GM23338 (cell line): ENCODE measurements at regions not wholly inside any gene's neighbourhood (a gene's known extent, or its start where the extent isn't known, plus 50 kb on each side); places are given as distances from the start of the nearest gene placed in this dataset.

Experiments
- ATAC-seq: fragments of 200-7000 bp; cut with Tn5 transposase; 3 replicates; pipeline ENCODE4 v1.9.1; 2020
- DNase-seq: peaks from one replicate; pipeline ENCODE4 v3.0.0-alpha.2; 2015; ENCODE audit warnings: low spot score
- H2AFZ ChIP-seq: fragments of 200-600 bp; sonication (generic); 2 replicates; pipeline ENCODE4 v1.8.0; 2016; ENCODE audit warnings: antibody characterized with exemption, mild to moderate bottlenecking, moderate library complexity
- H3F3A ChIP-seq: fragments of 200-600 bp; sonication (generic); replicated peaks from 2 replicates; pipeline ENCODE4 v1.8.0; 2017; ENCODE audit warnings: antibody characterized with exemption, mixed run types, low read depth
- H3K27ac ChIP-seq: fragments of 200-600 bp; sonication (generic); 2 replicates; pipeline ENCODE4 v1.6.1; 2016; ENCODE audit warnings: low read depth
- H3K27me3 ChIP-seq: fragments of 200-600 bp; sonication (generic); 2 replicates; pipeline ENCODE4 v1.8.0; 2016; ENCODE audit warnings: mild to moderate bottlenecking, mixed run types, moderate library complexity; ENCODE audit not compliant: insufficient read depth
- H3K36me3 ChIP-seq: fragments of 200-600 bp; sonication (generic); 2 replicates; pipeline ENCODE4 v1.8.0; 2016; ENCODE audit warnings: mild to moderate bottlenecking; ENCODE audit not compliant: insufficient read depth
- H3K4me1 ChIP-seq: fragments of 200-600 bp; sonication (generic); 2 replicates; pipeline ENCODE4 v1.8.0; 2016; ENCODE audit warnings: mild to moderate bottlenecking, moderate library complexity; ENCODE audit not compliant: insufficient read depth
- H3K4me2 ChIP-seq: fragments of 200-600 bp; sonication (generic); 2 replicates; pipeline ENCODE4 v1.7.1; 2017; ENCODE audit warnings: mixed run types
- H3K4me3 ChIP-seq: fragments of 200-600 bp; sonication (generic); 2 replicates; pipeline ENCODE4 v1.6.1; 2016; ENCODE audit warnings: mixed run types
- H3K79me2 ChIP-seq: fragments of 200-600 bp; sonication (generic); replicated peaks from 2 replicates; pipeline ENCODE4 v1.8.0; 2017; ENCODE audit warnings: mild to moderate bottlenecking; ENCODE audit not compliant: insufficient read depth
- H3K9me2 ChIP-seq: fragments of 200-600 bp; sonication (generic); 2 replicates; pipeline ENCODE4 v1.8.0; 2017; ENCODE audit not compliant: insufficient read depth
- H4K20me1 ChIP-seq: fragments of 200-600 bp; sonication (generic); replicated peaks from 2 replicates; pipeline ENCODE4 v1.8.0; 2017; ENCODE audit warnings: mild to moderate bottlenecking; ENCODE audit not compliant: insufficient read depth
- H3K27ac Mint-ChIP-seq: 2 replicates; pipeline ENCODE4 v1.8.0; 2020; ENCODE audit warnings: inconsistent platforms, mild to moderate bottlenecking, moderate library complexity, mixed read lengths
- H3K27me3 Mint-ChIP-seq: 3 replicates; pipeline ENCODE4 v1.8.0; 2022; ENCODE audit warnings: low read depth, mild to moderate bottlenecking, moderate library complexity, mixed read lengths, inconsistent platforms; ENCODE audit not compliant: insufficient read depth, poor library complexity
- H3K36me3 Mint-ChIP-seq: 3 replicates; pipeline ENCODE4 v1.8.0; 2021; ENCODE audit warnings: low read depth, mild to moderate bottlenecking, inconsistent platforms, moderate library complexity, mixed read lengths
- H3K4me1 Mint-ChIP-seq: 3 replicates; pipeline ENCODE4 v1.8.0; 2020; ENCODE audit warnings: mild to moderate bottlenecking, inconsistent platforms, mixed read lengths
- H3K4me3 Mint-ChIP-seq: 3 replicates; pipeline ENCODE4 v1.8.0; 2021; ENCODE audit warnings: moderate library complexity, mild to moderate bottlenecking, inconsistent platforms, mixed read lengths
- H3K9me3 Mint-ChIP-seq: 3 replicates; pipeline ENCODE4 v1.8.0; 2020; ENCODE audit warnings: moderate library complexity, mild to moderate bottlenecking, inconsistent platforms, mixed read lengths
- CREB1 ChIP-seq: fragments of 250-450 bp; sonication (Bioruptor Pico); IDR thresholded peaks from 2 replicates; pipeline ENCODE4 v1.5.0; 2020; ENCODE audit warnings: low read depth, mild to moderate bottlenecking, moderate library complexity
- CTCF ChIP-seq, 2 experiments: fragments of 200-600 bp in 1 of 2; sonication (generic) in 1 of 2; conservative IDR thresholded peaks; 2 replicates each; pipeline versions ENCODE4 v1.5.1 to v1.6.1; 2016 to 2017; ENCODE audit warnings: antibody characterized with exemption in 2 of 2, low read depth in 2 of 2, mild to moderate bottlenecking in 2 of 2, moderate library complexity in 1 of 2
- EZH2 ChIP-seq: fragments of 200-600 bp; sonication (generic); IDR thresholded peaks from one replicate; pipeline ENCODE4 v1.8.0; 2017; ENCODE audit warnings: antibody characterized with exemption, mild to moderate bottlenecking, low read depth; ENCODE audit not compliant: unreplicated experiment
- EZH2phosphoT487 ChIP-seq: fragments of 200-600 bp; sonication (generic); IDR thresholded peaks from one replicate; pipeline ENCODE4 v1.8.1; 2018; ENCODE audit warnings: antibody characterized with exemption; ENCODE audit not compliant: unreplicated experiment
- JUNB ChIP-seq: IDR thresholded peaks from one replicate; pipeline ENCODE4 v1.6.1; 2016; ENCODE audit warnings: antibody characterized with exemption; ENCODE audit not compliant: unreplicated experiment
- NANOG ChIP-seq: IDR thresholded peaks from 2 replicates; pipeline ENCODE4 v1.6.1; 2016; ENCODE audit warnings: antibody characterized with exemption, borderline replicate concordance
- STAT1 ChIP-seq: IDR thresholded peaks from one replicate; pipeline ENCODE4 v1.6.1; 2016; ENCODE audit warnings: antibody characterized with exemption; ENCODE audit not compliant: unreplicated experiment
- ZNF114 ChIP-seq: fragments of 250-450 bp; sonication (Bioruptor Pico); IDR thresholded peaks from 2 replicates; pipeline ENCODE4 v1.5.0; 2020; ENCODE audit warnings: mild to moderate bottlenecking, moderate library complexity
- ZNF331 ChIP-seq: fragments of 250-450 bp; sonication (Bioruptor Pico); IDR thresholded peaks from 2 replicates; pipeline ENCODE4 v1.5.0; 2020; ENCODE audit warnings: low read depth, mild to moderate bottlenecking, moderate library complexity
- TF ChIP-seq, protein P1 (sequence below): IDR thresholded peaks from one replicate; pipeline ENCODE4 v1.6.1; 2018; ENCODE audit warnings: antibody characterized with exemption; ENCODE audit not compliant: unreplicated experiment
- TF ChIP-seq, protein P2 (sequence below): IDR thresholded peaks from 2 replicates; pipeline ENCODE4 v1.6.1; 2016; ENCODE audit warnings: antibody characterized with exemption

GRCh38 chr1:195761104-195761503, 847.1 kb downstream of the KCNT2 start:
- ATAC-seq: no peak
- no peaks in the 10 kb centered on the region; the same call in 1 of the 2 replicates for H3K9me2 ChIP-seq
- H3K36me3 ChIP-seq: no peaks in the 10 kb centered on the region
- Mint-ChIP-seq H3K27ac (no peak overlapping the region), H3K36me3 (no peaks in the 10 kb centered on the region), H3K27me3 (no peaks in the 10 kb centered on the region), H3K9me3 (no peaks in the 10 kb centered on the region), H3K4me1 (no peaks in the 10 kb centered on the region), H3K4me3 (no peak overlapping the region)
- no peaks in the 10 kb centered on the region for H3K4me1 ChIP-seq
- H2AFZ ChIP-seq: no peak overlapping the region
- H3K27me3 ChIP-seq: no peaks in the 10 kb centered on the region
- no peaks in the 10 kb centered on the region for H3K79me2 ChIP-seq
- H3K27ac ChIP-seq: no peak overlapping the region
- no peaks in the 10 kb centered on the region for H3F3A ChIP-seq
- DNase-seq: no peak
- H3K4me3 ChIP-seq: no peak overlapping the region
- no peak overlapping the region for H3K4me2 ChIP-seq
- TF ChIP-seq ZNF114: no peak
- no peaks in the 10 kb centered on the region for H4K20me1 ChIP-seq

GRCh38 chr1:195756109-195756508, 852.1 kb downstream of the KCNT2 start:
- H3K27me3 ChIP-seq: no peaks in the 10 kb centered on the region
- H3K79me2 ChIP-seq: no peaks in the 10 kb centered on the region
- Mint-ChIP-seq H3K4me3 (no peak overlapping the region), H3K36me3 (no peaks in the 10 kb centered on the region), H3K9me3 (no peaks in the 10 kb centered on the region), H3K4me1 (no peaks in the 10 kb centered on the region), H3K27ac (no peak overlapping the region), H3K27me3 (no peaks in the 10 kb centered on the region)
- no peaks in the 10 kb centered on the region for H3K4me1 ChIP-seq
- H3K9me2 ChIP-seq: no peaks in the 10 kb centered on the region; the same call in 1 of the 2 replicates
- H3K4me3 ChIP-seq: no peak overlapping the region
- ATAC-seq (no peak), DNase-seq (no peak)
- no peaks in the 10 kb centered on the region for H4K20me1 ChIP-seq
- no peak overlapping the region for H3K4me2 ChIP-seq
- H2AFZ ChIP-seq: no peak overlapping the region
- H3F3A ChIP-seq: no peaks in the 10 kb centered on the region
- TF ChIP-seq EZH2: no peak
- TF ChIP-seq, protein P1, sequence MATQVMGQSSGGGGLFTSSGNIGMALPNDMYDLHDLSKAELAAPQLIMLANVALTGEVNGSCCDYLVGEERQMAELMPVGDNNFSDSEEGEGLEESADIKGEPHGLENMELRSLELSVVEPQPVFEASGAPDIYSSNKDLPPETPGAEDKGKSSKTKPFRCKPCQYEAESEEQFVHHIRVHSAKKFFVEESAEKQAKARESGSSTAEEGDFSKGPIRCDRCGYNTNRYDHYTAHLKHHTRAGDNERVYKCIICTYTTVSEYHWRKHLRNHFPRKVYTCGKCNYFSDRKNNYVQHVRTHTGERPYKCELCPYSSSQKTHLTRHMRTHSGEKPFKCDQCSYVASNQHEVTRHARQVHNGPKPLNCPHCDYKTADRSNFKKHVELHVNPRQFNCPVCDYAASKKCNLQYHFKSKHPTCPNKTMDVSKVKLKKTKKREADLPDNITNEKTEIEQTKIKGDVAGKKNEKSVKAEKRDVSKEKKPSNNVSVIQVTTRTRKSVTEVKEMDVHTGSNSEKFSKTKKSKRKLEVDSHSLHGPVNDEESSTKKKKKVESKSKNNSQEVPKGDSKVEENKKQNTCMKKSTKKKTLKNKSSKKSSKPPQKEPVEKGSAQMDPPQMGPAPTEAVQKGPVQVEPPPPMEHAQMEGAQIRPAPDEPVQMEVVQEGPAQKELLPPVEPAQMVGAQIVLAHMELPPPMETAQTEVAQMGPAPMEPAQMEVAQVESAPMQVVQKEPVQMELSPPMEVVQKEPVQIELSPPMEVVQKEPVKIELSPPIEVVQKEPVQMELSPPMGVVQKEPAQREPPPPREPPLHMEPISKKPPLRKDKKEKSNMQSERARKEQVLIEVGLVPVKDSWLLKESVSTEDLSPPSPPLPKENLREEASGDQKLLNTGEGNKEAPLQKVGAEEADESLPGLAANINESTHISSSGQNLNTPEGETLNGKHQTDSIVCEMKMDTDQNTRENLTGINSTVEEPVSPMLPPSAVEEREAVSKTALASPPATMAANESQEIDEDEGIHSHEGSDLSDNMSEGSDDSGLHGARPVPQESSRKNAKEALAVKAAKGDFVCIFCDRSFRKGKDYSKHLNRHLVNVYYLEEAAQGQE: no peak
- no peak for TF ChIP-seq NANOG
- no peak overlapping the region for H3K27ac ChIP-seq
- H3K36me3 ChIP-seq: no peaks in the 10 kb centered on the region

DNA sequence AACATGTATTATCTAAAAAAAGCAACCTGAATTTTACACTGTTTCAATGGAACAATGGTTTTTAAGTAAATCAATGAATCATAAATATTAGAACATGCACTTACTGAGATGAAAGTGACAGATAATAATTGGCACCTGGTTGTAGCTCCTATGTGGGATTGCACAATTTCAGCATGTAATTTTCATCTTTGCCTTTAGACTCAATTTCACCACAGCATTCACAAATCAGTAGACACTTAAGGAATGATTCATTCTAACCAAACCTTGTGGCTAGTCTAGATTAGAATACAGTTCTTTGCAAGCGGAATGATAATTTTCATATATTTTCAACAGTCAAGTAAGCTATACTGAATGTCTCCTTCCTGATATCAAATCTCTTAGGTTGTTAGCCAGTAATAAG, 853.4 kb downstream of the KCNT2 start:
- ATAC-seq (no peak), DNase-seq (no peak)
- H3K27ac ChIP-seq: no peak overlapping the region
- no peaks in the 10 kb centered on the region for H4K20me1 ChIP-seq
- no peaks in the 10 kb centered on the region for H3F3A ChIP-seq
- no peaks in the 10 kb centered on the region for H3K27me3 Mint-ChIP-seq
- no peaks in the 10 kb centered on the region for H3K36me3 ChIP-seq
- no peaks in the 10 kb centered on the region; the same call in 1 of the 2 replicates for H3K9me2 ChIP-seq
- no peak overlapping the region for H3K4me3 Mint-ChIP-seq
- H2AFZ ChIP-seq: no peak overlapping the region
- H3K27me3 ChIP-seq: no peaks in the 10 kb centered on the region
- no peaks in the 10 kb centered on the region for H3K9me3 Mint-ChIP-seq
- no peaks in the 10 kb centered on the region for H3K79me2 ChIP-seq
- H3K36me3 Mint-ChIP-seq: no peaks in the 10 kb centered on the region
- no peak overlapping the region for H3K4me2 ChIP-seq
- no peak overlapping the region for H3K4me3 ChIP-seq
- peaks cover 3% of the 10 kb centered on the region; the same call in 2 of the 3 replicates for H3K4me1 Mint-ChIP-seq
- no peak overlapping the region for H3K27ac Mint-ChIP-seq
- no peaks in the 10 kb centered on the region for H3K4me1 ChIP-seq
- TF ChIP-seq CREB1 (CRISPR knock-in tag) (no peak), CTCF (conservative IDR thresholded peaks at IDR 0.05; ENCODE audit: low read depth in 2 of 2) (no peak), JUNB (no peak), ZNF331 (CRISPR knock-in tag) (no peak), EZH2phosphoT487 (no peak), STAT1 (no peak)
- TF ChIP-seq, protein P1: no peak
- TF ChIP-seq, protein P2, sequence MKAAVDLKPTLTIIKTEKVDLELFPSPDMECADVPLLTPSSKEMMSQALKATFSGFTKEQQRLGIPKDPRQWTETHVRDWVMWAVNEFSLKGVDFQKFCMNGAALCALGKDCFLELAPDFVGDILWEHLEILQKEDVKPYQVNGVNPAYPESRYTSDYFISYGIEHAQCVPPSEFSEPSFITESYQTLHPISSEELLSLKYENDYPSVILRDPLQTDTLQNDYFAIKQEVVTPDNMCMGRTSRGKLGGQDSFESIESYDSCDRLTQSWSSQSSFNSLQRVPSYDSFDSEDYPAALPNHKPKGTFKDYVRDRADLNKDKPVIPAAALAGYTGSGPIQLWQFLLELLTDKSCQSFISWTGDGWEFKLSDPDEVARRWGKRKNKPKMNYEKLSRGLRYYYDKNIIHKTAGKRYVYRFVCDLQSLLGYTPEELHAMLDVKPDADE: no peak
